HEK293T (cell line): ENCODE measurements at regions not wholly inside any gene's neighbourhood (a gene's known extent, or its start where the extent isn't known, plus 50 kb on each side); places are given as distances from the start of the nearest gene placed in this dataset.

Source experiments
- CTCF ChIA-PET: fragments of 350-600 bp; formaldehyde crosslinking; extraction: SDS; loops from one replicate; lab custom pipeline; 2021; ENCODE audit warnings: antibody characterized with exemption, inconsistent platforms; lab: Yijun Ruan, JAX
- POLR2A ChIA-PET: fragments of 350-600 bp; formaldehyde crosslinking; extraction: SDS; loops from one replicate; lab custom pipeline; 2020; ENCODE audit warnings: antibody characterized with exemption, inconsistent platforms; lab: Yijun Ruan, JAX
- DNase-seq: peaks from one replicate; pipeline ENCODE4 v3.0.0; 2012; ENCODE audit warnings: mixed read lengths; ENCODE audit errors: extremely low spot score
- ARNT ChIP-seq: fragments of 450-650 bp; IDR thresholded peaks from 2 replicates; pipeline ENCODE4 v1.6.1; 2017; ENCODE audit warnings: mild to moderate bottlenecking
- BHLHE40 ChIP-seq: fragments of 450-650 bp; IDR thresholded peaks from 2 replicates; pipeline ENCODE4 v1.6.1; 2016; ENCODE audit warnings: mild to moderate bottlenecking, moderate library complexity, borderline replicate concordance
- CTBP1 ChIP-seq: fragments of 450-650 bp; IDR thresholded peaks from 2 replicates; pipeline ENCODE4 v1.6.1; 2016; ENCODE audit warnings: borderline replicate concordance
- ELF4 ChIP-seq: fragments of 450-650 bp; IDR thresholded peaks from 2 replicates; pipeline ENCODE4 v1.6.1; 2017; ENCODE audit warnings: antibody characterized with exemption
- FOXA1 ChIP-seq: fragments of 450-650 bp; IDR thresholded peaks from 2 replicates; pipeline ENCODE4 v1.6.1; 2016; ENCODE audit warnings: mild to moderate bottlenecking
- FOXK2 ChIP-seq: fragments of 450-650 bp; IDR thresholded peaks from 2 replicates; pipeline ENCODE4 v1.6.1; 2016; ENCODE audit warnings: mild to moderate bottlenecking
- FOXM1 ChIP-seq: fragments of 450-650 bp; IDR thresholded peaks from 2 replicates; pipeline ENCODE4 v1.6.1; 2017; ENCODE audit warnings: mild to moderate bottlenecking, borderline replicate concordance
- HDGF ChIP-seq: fragments of 450-650 bp; IDR thresholded peaks from 2 replicates; pipeline ENCODE4 v1.6.1; 2017; ENCODE audit warnings: antibody characterized with exemption, borderline replicate concordance
- L3MBTL2 ChIP-seq: fragments of 450-650 bp; conservative IDR thresholded peaks from 2 replicates; pipeline ENCODE4 v1.6.1; 2016; ENCODE audit warnings: mild to moderate bottlenecking
- LEF1 ChIP-seq: fragments of 450-650 bp; IDR thresholded peaks from 2 replicates; pipeline ENCODE4 v1.6.1; 2017; ENCODE audit warnings: mild to moderate bottlenecking, borderline replicate concordance
- NFRKB ChIP-seq: fragments of 450-650 bp; IDR thresholded peaks from 2 replicates; pipeline ENCODE4 v1.6.1; 2016; ENCODE audit warnings: mild to moderate bottlenecking, moderate library complexity
- SP1 ChIP-seq: fragments of 450-650 bp; IDR thresholded peaks from 2 replicates; pipeline ENCODE4 v1.6.1; 2017
- SUZ12 ChIP-seq: fragments of 450-650 bp; IDR thresholded peaks from 2 replicates; pipeline ENCODE4 v1.6.1; 2016; ENCODE audit warnings: mild to moderate bottlenecking
- TARDBP ChIP-seq: fragments of 450-650 bp; IDR thresholded peaks from 2 replicates; pipeline ENCODE4 v1.6.1; 2016
- ZNF384 ChIP-seq: fragments of 450-650 bp; IDR thresholded peaks from 2 replicates; pipeline ENCODE4 v1.6.1; 2016
- TF ChIP-seq, protein P1 (sequence below): fragments of 450-650 bp; IDR thresholded peaks from 2 replicates; pipeline ENCODE4 v1.6.1; 2016

DNA sequence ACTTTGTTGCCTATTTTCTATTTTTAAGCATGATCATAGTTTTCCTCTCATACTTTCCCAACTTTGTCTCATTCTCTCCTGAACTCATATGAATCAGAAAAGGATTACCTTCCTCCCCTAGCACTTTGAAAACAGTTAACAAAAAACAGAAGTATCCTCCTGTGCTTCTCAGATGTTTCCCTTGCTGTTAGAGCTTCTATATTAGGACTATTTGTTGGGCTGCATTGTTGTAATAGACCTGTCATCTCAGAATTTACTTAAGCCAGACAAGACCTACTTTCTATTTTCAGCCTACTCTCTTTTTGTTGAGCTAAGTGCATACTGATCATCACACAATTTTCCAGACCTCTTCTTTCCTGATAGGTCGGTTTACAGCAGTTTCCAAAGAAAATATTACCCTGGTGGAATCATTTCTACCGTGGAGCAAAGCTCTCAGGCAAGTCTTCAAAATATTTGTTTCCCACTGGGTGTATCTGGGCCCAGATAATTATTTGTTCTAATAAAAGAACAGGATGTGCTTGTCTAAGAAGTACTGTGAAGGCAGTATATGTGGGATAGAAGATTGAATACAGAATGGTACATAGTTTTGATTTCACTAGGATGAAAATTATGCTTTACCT is 411.9 kb upstream of the KLF6 start:
- ChIA-PET CTCF (interaction anchor here (0.6 kb wide), 1 partner anchor 1299 kb away, joined by 4 read pairs; no protein-coding TSS in a partner anchor), POLR2A (no interaction called here)
- no peak for DNase-seq
- no peak for TF ChIP-seq CTBP1

DNA sequence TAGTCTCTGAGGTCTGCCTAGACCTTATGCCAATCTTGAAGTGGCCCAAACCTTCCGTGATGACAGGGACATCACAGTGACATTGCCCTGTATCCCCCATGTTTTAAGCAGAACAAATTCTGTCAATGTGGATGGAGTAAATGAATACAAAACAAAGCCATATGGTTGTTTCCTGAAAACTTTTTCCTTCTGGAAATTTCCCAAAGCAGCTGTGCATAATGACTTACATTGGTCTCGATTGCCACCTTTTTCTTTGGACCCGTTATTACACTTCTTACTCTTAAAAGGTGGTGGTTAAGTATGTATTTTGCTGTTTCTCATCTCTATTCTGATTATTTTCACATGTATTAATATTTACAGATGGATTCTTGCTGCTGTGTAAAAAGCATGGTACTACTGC is 411.2 kb upstream of the KLF6 start:
- no peak for DNase-seq
- ChIA-PET POLR2A (no interaction called here), CTCF (interaction anchor here (0.6 kb wide), 1 partner anchor 1300 kb away, joined by 4 read pairs; no protein-coding TSS in a partner anchor)
- TF ChIP-seq SP1 (no peak), TARDBP (no peak), SUZ12 (no peak), ARNT (no peak), LEF1 (no peak), BHLHE40 (no peak), ZNF384 (no peak), HDGF (no peak), L3MBTL2 (no peak), ELF4 (no peak), FOXM1 (no peak), NFRKB (no peak)
- TF ChIP-seq, protein P1, sequence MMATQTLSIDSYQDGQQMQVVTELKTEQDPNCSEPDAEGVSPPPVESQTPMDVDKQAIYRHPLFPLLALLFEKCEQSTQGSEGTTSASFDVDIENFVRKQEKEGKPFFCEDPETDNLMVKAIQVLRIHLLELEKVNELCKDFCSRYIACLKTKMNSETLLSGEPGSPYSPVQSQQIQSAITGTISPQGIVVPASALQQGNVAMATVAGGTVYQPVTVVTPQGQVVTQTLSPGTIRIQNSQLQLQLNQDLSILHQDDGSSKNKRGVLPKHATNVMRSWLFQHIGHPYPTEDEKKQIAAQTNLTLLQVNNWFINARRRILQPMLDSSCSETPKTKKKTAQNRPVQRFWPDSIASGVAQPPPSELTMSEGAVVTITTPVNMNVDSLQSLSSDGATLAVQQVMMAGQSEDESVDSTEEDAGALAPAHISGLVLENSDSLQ: no peak

DNA sequence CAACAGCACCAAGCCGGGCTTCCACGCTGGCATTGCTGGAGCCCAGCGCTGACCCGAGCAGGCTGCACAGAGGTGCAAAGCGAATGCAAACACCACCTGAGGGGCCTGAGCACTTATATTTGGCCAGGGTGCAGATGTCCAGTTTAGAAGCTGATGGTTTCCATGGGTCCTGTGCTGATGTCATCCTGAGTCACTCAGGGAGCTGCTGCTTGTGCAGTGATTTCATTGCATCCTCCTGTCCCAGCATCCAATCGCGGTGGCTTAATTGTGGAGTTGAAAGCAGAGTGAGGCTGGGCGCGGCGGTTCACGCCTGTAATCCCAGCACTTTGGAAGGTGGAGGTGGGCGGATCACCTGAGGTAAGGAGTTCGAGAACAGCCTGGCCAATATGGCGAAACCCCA is 410.2 kb upstream of the KLF6 start:
- DNase-seq: no peak
- CTCF ChIA-PET: no interaction called here

DNA sequence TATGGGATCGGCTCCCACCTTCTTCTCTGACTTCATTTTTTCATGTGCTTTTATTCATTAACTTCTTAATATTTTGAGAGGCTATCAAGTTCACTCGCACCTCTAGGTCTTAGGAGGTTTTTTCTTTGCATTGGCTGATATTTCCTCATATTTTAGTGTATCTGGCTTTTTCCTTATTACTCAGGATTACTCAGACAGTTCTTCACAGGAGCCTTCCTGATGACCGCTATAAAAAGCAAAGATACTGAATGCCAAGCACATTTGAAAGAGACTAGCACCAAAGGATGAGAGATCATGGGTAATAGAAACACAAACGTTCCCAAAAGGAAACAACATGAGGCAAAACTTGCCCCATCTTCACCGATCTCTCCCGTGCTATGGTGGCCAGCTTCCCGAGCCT is 409.2 kb upstream of the KLF6 start:
- TF ChIP-seq TARDBP: no peak
- TF ChIP-seq, protein P1: no peak
- POLR2A ChIA-PET: no interaction called here
- no peak for DNase-seq
- CTCF ChIA-PET: no interaction called here

More for the DNA sequence above, 410.2 kb upstream of the KLF6 start:
- TF ChIP-seq TARDBP: no peak
- TF ChIP-seq ELF4: no peak
- TF ChIP-seq FOXA1: no peak
- no peak for TF ChIP-seq FOXM1
- TF ChIP-seq LEF1: no peak
- TF ChIP-seq NFRKB: no peak
- TF ChIP-seq CTBP1: no peak
- TF ChIP-seq ARNT: no peak
- no peak for TF ChIP-seq FOXK2
- TF ChIP-seq ZNF384: no peak
- TF ChIP-seq BHLHE40: no peak
- TF ChIP-seq SP1: no peak
- TF ChIP-seq L3MBTL2: no peak
- TF ChIP-seq, protein P1: no peak
- no peak for TF ChIP-seq HDGF
- TF ChIP-seq SUZ12: no peak
- POLR2A ChIA-PET: no interaction called here

DNA sequence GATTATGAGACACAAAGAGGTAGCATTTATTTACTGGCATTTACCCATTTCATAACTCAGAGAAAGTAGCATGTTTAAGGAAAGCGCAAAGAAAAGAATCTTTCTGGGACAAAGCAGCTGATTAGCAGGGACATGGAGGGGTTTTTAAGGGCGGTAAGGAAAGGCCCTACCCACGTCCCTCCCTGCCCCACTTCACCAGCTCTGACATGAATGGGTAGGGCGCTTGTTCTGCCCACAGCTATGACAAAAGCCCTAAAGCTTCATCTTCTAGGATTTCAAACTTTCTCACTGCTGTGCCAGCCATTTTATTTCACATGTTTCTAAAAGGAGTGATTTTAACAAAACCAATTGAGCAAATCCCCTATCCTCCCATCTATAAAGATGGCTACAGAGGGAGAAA is 406.9 kb upstream of the KLF6 start:
- DNase-seq: no peak
- POLR2A ChIA-PET: no interaction called here
- CTCF ChIA-PET: no interaction called here
- TF ChIP-seq FOXA1 (no peak), LEF1 (no peak), BHLHE40 (no peak), L3MBTL2 (no peak), SUZ12 (no peak), HDGF (no peak), ARNT (no peak), ZNF384 (no peak)
- TF ChIP-seq, protein P1: no peak

DNA sequence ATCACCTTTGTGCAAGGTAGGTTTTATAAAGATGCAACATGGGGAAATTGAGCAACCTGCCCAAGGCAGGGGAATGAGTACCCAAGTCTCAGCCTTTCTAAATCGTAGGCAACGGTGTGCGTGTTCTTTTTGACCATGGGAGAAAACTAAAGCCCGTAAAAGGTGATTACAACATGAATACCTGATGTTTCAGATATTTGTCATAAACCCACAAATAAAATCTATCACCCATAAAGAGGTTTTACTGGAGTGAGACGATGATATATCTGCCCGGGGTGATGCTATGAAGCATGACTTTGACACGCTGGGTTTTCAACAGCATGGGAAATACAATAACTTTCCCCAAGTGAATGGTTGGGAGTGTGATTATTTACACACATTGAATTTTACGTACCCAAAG is 406.3 kb upstream of the KLF6 start:
- CTCF ChIA-PET: no interaction called here
- TF ChIP-seq ELF4: no peak
- POLR2A ChIA-PET: no interaction called here
- DNase-seq: no peak

DNA sequence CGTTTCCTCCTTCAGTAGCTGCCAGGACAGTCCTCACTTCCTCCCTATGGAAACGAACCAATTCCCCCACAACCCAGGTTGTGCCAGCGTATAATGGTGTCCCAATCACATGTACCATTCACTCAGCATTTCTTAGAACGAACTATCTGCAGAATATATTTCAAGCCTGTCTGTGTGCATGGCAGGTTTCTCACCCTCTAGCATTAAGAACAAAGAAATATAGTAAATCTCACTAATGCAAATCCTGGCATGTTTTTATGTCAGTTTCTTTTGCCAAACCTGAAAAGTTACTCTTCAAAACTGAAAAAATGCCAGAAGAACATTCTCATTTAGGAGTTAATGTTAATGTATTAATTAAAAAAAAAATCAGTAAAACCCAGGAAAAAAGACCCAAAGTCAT is 405.9 kb upstream of the KLF6 start:
- TF ChIP-seq NFRKB (no peak), HDGF (no peak), CTBP1 (no peak), ZNF384 (no peak), ELF4 (no peak), ARNT (no peak), SUZ12 (no peak), SP1 (no peak), LEF1 (no peak), BHLHE40 (no peak), FOXA1 (no peak), FOXK2 (no peak), L3MBTL2 (no peak), TARDBP (no peak)
- TF ChIP-seq, protein P1: no peak
- POLR2A ChIA-PET: no interaction called here
- DNase-seq: no peak
- CTCF ChIA-PET: no interaction called here
